Fibroblast of lung (primary cell): ENCODE measurements at regions not wholly inside any gene's neighbourhood (a gene's known extent, or its start where the extent isn't known, plus 50 kb on each side); places are given as distances from the start of the nearest gene placed in this dataset.
"Not testable (repeated sequence)": the region's sequence is repeated elsewhere in the genome, so short reads cannot be mapped to it uniquely, and the experiment has no call there.

Experiments
- DNase-seq, 2 donors: peaks; one replicate each; pipeline versions ENCODE4 v3.0.0 to v3.0.0-alpha.2; 2010; ENCODE audit warnings: low read depth in 2 of 2
- H2AFZ ChIP-seq: 2 replicates; pipeline ENCODE4 v1.5.1; 2012; ENCODE audit warnings: low read length, control low read depth, inconsistent platforms
- H3K27ac ChIP-seq: 2 replicates; pipeline ENCODE4 v1.5.1; 2011; ENCODE audit warnings: low read length, control low read depth; ENCODE audit not compliant: insufficient read depth
- H3K27me3 ChIP-seq: 2 replicates; pipeline ENCODE4 v1.5.1; 2011; ENCODE audit warnings: mild to moderate bottlenecking, low read length; ENCODE audit not compliant: control insufficient read depth, insufficient read depth
- H3K36me3 ChIP-seq: 2 replicates; pipeline ENCODE4 v1.5.1; 2011; ENCODE audit warnings: low read length; ENCODE audit not compliant: control insufficient read depth, insufficient read depth
- H3K4me1 ChIP-seq: 2 replicates; pipeline ENCODE4 v1.5.1; 2011; ENCODE audit warnings: low read length; ENCODE audit not compliant: control insufficient read depth, insufficient read depth; ENCODE audit errors: extremely low read depth
- H3K4me2 ChIP-seq: 2 replicates; pipeline ENCODE4 v1.5.1; 2011; ENCODE audit warnings: low read length, control low read depth; ENCODE audit not compliant: insufficient read depth; ENCODE audit errors: extremely low read depth
- H3K4me3 ChIP-seq, 4 experiments: fragments of 200-600 bp in 1 of 4; sonication (generic) in 1 of 4; replicated peaks in 1 of 4; 2 replicates each; pipeline ENCODE4 v1.5.1; 2011 to 2016; ENCODE audit warnings: low read length in 4 of 4, low read depth in 3 of 4, mild to moderate bottlenecking in 3 of 4, control low read depth in 2 of 4, inconsistent platforms in 1 of 4, mixed read lengths in 1 of 4; ENCODE audit not compliant: insufficient read depth in 1 of 4; ENCODE audit errors: control extremely low read depth in 1 of 4
- H3K79me2 ChIP-seq: 2 replicates; pipeline ENCODE4 v1.5.1; 2012; ENCODE audit warnings: mild to moderate bottlenecking, low read length, inconsistent platforms; ENCODE audit not compliant: control insufficient read depth, insufficient read depth
- H3K9ac ChIP-seq: 2 replicates; pipeline ENCODE4 v1.5.1; 2011; ENCODE audit warnings: mild to moderate bottlenecking, low read length, control low read depth; ENCODE audit not compliant: insufficient read depth
- H3K9me3 ChIP-seq: 2 replicates; pipeline ENCODE4 v1.5.1; 2012; ENCODE audit warnings: low read depth, low read length; ENCODE audit not compliant: control insufficient read depth, insufficient read depth
- H4K20me1 ChIP-seq: 2 replicates; pipeline ENCODE4 v1.5.1; 2011; ENCODE audit warnings: low read length; ENCODE audit not compliant: control insufficient read depth, insufficient read depth; ENCODE audit errors: extremely low read depth
- EZH2 ChIP-seq: IDR thresholded peaks from 2 replicates; pipeline ENCODE4 v1.5.1; 2012; ENCODE audit warnings: low read length, control low read depth, mild to moderate bottlenecking; ENCODE audit errors: missing control alignments
- TF ChIP-seq, protein P1 (sequence below), 2 donors: IDR thresholded peaks in 1 of 2; conservative IDR thresholded peaks in 1 of 2; 1 replicate in 1 of 2; 2 replicates in 1 of 2; pipeline ENCODE4 v1.5.1; 2011 to 2012; ENCODE audit warnings: low read length in 2 of 2, control low read depth in 1 of 2, inconsistent platforms in 1 of 2, low read depth in 1 of 2, mild to moderate bottlenecking in 1 of 2

DNA sequence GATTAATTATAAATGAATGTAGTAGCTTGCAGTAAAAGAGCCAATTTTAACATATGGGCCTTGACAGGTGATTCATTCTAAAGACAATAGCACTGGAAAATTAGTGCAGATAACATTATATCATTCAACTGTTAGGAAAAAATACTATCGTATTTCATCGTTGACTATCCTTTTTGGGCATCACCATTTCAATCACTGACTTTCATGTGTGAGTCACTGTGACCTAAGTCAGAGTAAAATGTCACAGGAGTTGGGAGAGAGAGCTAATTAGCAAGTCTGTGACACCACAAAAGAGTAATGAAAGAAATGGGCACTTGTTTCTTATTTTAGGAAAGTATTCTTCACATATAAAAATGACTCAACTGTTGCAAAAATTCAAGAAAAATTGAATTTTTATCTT is 253.8 kb upstream of the CNTN5 start:
- Histone ChIP-seq H3K4me3 (no peak overlapping the region), H3K4me2 (no peak overlapping the region), H3K9ac (no peak overlapping the region), H3K27ac (no peak overlapping the region), H3K9me3 (no peaks in the 10 kb centered on the region), H3K36me3 (no peaks in the 10 kb centered on the region), H2AFZ (no peak overlapping the region), H4K20me1 (no peaks in the 10 kb centered on the region), H3K27me3 (no peaks in the 10 kb centered on the region), H3K79me2 (no peaks in the 10 kb centered on the region), H3K4me1 (no peaks in the 10 kb centered on the region)
- no peak for TF ChIP-seq EZH2
- TF ChIP-seq, protein P1, sequence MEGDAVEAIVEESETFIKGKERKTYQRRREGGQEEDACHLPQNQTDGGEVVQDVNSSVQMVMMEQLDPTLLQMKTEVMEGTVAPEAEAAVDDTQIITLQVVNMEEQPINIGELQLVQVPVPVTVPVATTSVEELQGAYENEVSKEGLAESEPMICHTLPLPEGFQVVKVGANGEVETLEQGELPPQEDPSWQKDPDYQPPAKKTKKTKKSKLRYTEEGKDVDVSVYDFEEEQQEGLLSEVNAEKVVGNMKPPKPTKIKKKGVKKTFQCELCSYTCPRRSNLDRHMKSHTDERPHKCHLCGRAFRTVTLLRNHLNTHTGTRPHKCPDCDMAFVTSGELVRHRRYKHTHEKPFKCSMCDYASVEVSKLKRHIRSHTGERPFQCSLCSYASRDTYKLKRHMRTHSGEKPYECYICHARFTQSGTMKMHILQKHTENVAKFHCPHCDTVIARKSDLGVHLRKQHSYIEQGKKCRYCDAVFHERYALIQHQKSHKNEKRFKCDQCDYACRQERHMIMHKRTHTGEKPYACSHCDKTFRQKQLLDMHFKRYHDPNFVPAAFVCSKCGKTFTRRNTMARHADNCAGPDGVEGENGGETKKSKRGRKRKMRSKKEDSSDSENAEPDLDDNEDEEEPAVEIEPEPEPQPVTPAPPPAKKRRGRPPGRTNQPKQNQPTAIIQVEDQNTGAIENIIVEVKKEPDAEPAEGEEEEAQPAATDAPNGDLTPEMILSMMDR (conservative IDR thresholded peaks at IDR 0.05 in 1 of 2, IDR thresholded peaks at IDR 0.05 in 1 of 2; ENCODE audit: low read depth in 1 of 2, low read length in 2 of 2), result no peak
- no peak for DNase-seq

DNA sequence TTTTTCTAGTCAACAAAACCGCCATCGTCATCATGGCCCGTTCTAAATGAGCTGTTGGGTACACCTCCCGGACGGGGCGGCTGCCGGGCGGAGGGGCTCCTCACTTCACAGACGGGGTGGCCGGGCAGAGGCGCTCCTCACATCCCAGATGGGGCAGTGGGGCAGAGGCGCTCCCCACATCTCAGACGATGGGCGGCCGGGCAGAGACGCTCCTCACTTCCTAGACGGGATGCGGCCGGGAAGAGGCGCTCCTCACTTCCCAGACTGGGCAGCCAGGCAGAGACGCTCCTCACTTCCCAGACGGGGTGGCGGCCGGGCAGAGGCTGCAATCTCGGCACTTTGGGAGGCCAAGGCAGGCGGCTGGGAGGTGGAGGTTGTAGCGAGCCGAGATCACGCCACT is 250.7 kb upstream of the CNTN5 start:
- H3K4me1 ChIP-seq, H3K4me3 ChIP-seq, H3K27me3 ChIP-seq, H3K9ac ChIP-seq, H4K20me1 ChIP-seq, H3K79me2 ChIP-seq, DNase-seq, H3K9me3 ChIP-seq, H3K36me3 ChIP-seq, H3K27ac ChIP-seq, H3K4me2 ChIP-seq, H2AFZ ChIP-seq: not testable (repeated sequence)

DNA sequence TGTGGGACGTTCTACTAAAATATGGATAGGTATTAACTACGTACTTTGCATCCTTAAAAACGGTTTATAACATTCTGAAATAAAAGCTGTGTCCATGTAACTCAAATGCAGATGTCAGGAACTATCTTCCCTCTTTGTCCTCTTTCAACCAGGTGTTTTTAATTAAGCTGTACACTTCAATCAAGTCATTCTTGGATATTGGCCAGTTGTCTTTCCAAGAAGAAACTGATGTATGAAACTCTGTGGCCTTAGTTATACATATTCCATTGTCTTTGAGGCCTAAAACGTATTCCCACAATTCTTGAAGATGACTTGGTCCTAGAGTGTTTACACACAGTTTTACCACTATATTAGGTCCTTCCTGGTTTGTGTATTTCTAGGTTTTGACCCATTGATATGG is 249.0 kb upstream of the CNTN5 start:
- Histone ChIP-seq H3K79me2 (no peaks in the 10 kb centered on the region), H3K36me3 (no peaks in the 10 kb centered on the region), H3K9ac (no peak overlapping the region), H3K4me1 (no peaks in the 10 kb centered on the region), H3K9me3 (no peaks in the 10 kb centered on the region), H3K4me3 (no peak overlapping the region), H4K20me1 (no peaks in the 10 kb centered on the region), H3K4me2 (no peak overlapping the region), H2AFZ (no peak overlapping the region), H3K27me3 (no peaks in the 10 kb centered on the region), H3K27ac (no peak overlapping the region)
- TF ChIP-seq, protein P1 (conservative IDR thresholded peaks at IDR 0.05 in 1 of 2, IDR thresholded peaks at IDR 0.05 in 1 of 2; ENCODE audit: low read depth in 1 of 2, low read length in 2 of 2), result no peak
- DNase-seq, result no peak

DNA sequence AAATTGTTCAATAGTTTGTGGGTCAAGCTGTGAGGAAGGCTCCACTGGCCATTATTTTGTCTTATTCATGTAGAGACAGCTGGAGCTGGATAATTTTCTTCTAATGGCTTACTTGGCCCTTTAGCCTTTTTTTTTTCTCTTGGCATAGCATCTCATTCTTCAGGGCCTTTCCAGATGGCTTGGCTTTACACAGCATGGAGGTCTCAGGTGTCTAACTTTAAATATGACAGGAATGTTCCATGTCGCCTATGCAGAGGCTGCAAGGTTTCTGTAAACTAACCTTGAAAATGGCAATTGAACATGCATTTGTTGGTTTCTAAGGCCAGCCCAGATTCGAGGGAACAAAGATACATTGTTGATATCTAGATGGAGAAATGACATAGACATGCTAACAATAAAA is 247.9 kb upstream of the CNTN5 start:
- no peak for DNase-seq
- H3K9me3 ChIP-seq, result no peaks in the 10 kb centered on the region
- no peaks in the 10 kb centered on the region for H3K36me3 ChIP-seq
- H4K20me1 ChIP-seq, result no peaks in the 10 kb centered on the region
- H3K27ac ChIP-seq, result no peak overlapping the region
- H3K4me2 ChIP-seq, result no peak overlapping the region
- no peaks in the 10 kb centered on the region for H3K79me2 ChIP-seq
- H3K9ac ChIP-seq, result no peak overlapping the region
- H3K4me1 ChIP-seq, result no peaks in the 10 kb centered on the region
- no peaks in the 10 kb centered on the region for H3K27me3 ChIP-seq
- TF ChIP-seq, protein P1 (conservative IDR thresholded peaks at IDR 0.05 in 1 of 2, IDR thresholded peaks at IDR 0.05 in 1 of 2; ENCODE audit: low read depth in 1 of 2, low read length in 2 of 2), result no peak
- no peak for TF ChIP-seq EZH2
- no peak overlapping the region for H2AFZ ChIP-seq
- H3K4me3 ChIP-seq, result no peak overlapping the region
